GM23338 (cell line): ENCODE measurements at regions not wholly inside any gene's neighbourhood (a gene's known extent, or its start where the extent isn't known, plus 50 kb on each side); places are given as distances from the start of the nearest gene placed in this dataset.

Experiments used
- ATAC-seq: fragments of 200-7000 bp; cut with Tn5 transposase; 3 replicates; pipeline ENCODE4 v1.9.1; 2020
- DNase-seq: peaks from one replicate; pipeline ENCODE4 v3.0.0-alpha.2; 2015; ENCODE audit warnings: low spot score
- H2AFZ ChIP-seq: fragments of 200-600 bp; sonication (generic); 2 replicates; pipeline ENCODE4 v1.8.0; 2016; ENCODE audit warnings: antibody characterized with exemption, mild to moderate bottlenecking, moderate library complexity
- H3F3A ChIP-seq: fragments of 200-600 bp; sonication (generic); replicated peaks from 2 replicates; pipeline ENCODE4 v1.8.0; 2017; ENCODE audit warnings: antibody characterized with exemption, mixed run types, low read depth
- H3K27ac ChIP-seq: fragments of 200-600 bp; sonication (generic); 2 replicates; pipeline ENCODE4 v1.6.1; 2016; ENCODE audit warnings: low read depth
- H3K27me3 ChIP-seq: fragments of 200-600 bp; sonication (generic); 2 replicates; pipeline ENCODE4 v1.8.0; 2016; ENCODE audit warnings: mild to moderate bottlenecking, mixed run types, moderate library complexity; ENCODE audit not compliant: insufficient read depth
- H3K36me3 ChIP-seq: fragments of 200-600 bp; sonication (generic); 2 replicates; pipeline ENCODE4 v1.8.0; 2016; ENCODE audit warnings: mild to moderate bottlenecking; ENCODE audit not compliant: insufficient read depth
- H3K4me1 ChIP-seq: fragments of 200-600 bp; sonication (generic); 2 replicates; pipeline ENCODE4 v1.8.0; 2016; ENCODE audit warnings: mild to moderate bottlenecking, moderate library complexity; ENCODE audit not compliant: insufficient read depth
- H3K4me2 ChIP-seq: fragments of 200-600 bp; sonication (generic); 2 replicates; pipeline ENCODE4 v1.7.1; 2017; ENCODE audit warnings: mixed run types
- H3K4me3 ChIP-seq: fragments of 200-600 bp; sonication (generic); 2 replicates; pipeline ENCODE4 v1.6.1; 2016; ENCODE audit warnings: mixed run types
- H3K79me2 ChIP-seq: fragments of 200-600 bp; sonication (generic); replicated peaks from 2 replicates; pipeline ENCODE4 v1.8.0; 2017; ENCODE audit warnings: mild to moderate bottlenecking; ENCODE audit not compliant: insufficient read depth
- H3K9me2 ChIP-seq: fragments of 200-600 bp; sonication (generic); 2 replicates; pipeline ENCODE4 v1.8.0; 2017; ENCODE audit not compliant: insufficient read depth
- H4K20me1 ChIP-seq: fragments of 200-600 bp; sonication (generic); replicated peaks from 2 replicates; pipeline ENCODE4 v1.8.0; 2017; ENCODE audit warnings: mild to moderate bottlenecking; ENCODE audit not compliant: insufficient read depth
- H3K27ac Mint-ChIP-seq: 2 replicates; pipeline ENCODE4 v1.8.0; 2020; ENCODE audit warnings: inconsistent platforms, mild to moderate bottlenecking, moderate library complexity, mixed read lengths
- H3K27me3 Mint-ChIP-seq: 3 replicates; pipeline ENCODE4 v1.8.0; 2022; ENCODE audit warnings: low read depth, mild to moderate bottlenecking, moderate library complexity, mixed read lengths, inconsistent platforms; ENCODE audit not compliant: insufficient read depth, poor library complexity
- H3K36me3 Mint-ChIP-seq: 3 replicates; pipeline ENCODE4 v1.8.0; 2021; ENCODE audit warnings: low read depth, mild to moderate bottlenecking, inconsistent platforms, moderate library complexity, mixed read lengths
- H3K4me1 Mint-ChIP-seq: 3 replicates; pipeline ENCODE4 v1.8.0; 2020; ENCODE audit warnings: mild to moderate bottlenecking, inconsistent platforms, mixed read lengths
- H3K4me3 Mint-ChIP-seq: 3 replicates; pipeline ENCODE4 v1.8.0; 2021; ENCODE audit warnings: moderate library complexity, mild to moderate bottlenecking, inconsistent platforms, mixed read lengths
- H3K9me3 Mint-ChIP-seq: 3 replicates; pipeline ENCODE4 v1.8.0; 2020; ENCODE audit warnings: moderate library complexity, mild to moderate bottlenecking, inconsistent platforms, mixed read lengths
- CREB1 ChIP-seq: fragments of 250-450 bp; sonication (Bioruptor Pico); IDR thresholded peaks from 2 replicates; pipeline ENCODE4 v1.5.0; 2020; ENCODE audit warnings: low read depth, mild to moderate bottlenecking, moderate library complexity
- EZH2 ChIP-seq: fragments of 200-600 bp; sonication (generic); IDR thresholded peaks from one replicate; pipeline ENCODE4 v1.8.0; 2017; ENCODE audit warnings: antibody characterized with exemption, mild to moderate bottlenecking, low read depth; ENCODE audit not compliant: unreplicated experiment
- EZH2phosphoT487 ChIP-seq: fragments of 200-600 bp; sonication (generic); IDR thresholded peaks from one replicate; pipeline ENCODE4 v1.8.1; 2018; ENCODE audit warnings: antibody characterized with exemption; ENCODE audit not compliant: unreplicated experiment
- JUNB ChIP-seq: IDR thresholded peaks from one replicate; pipeline ENCODE4 v1.6.1; 2016; ENCODE audit warnings: antibody characterized with exemption; ENCODE audit not compliant: unreplicated experiment
- NANOG ChIP-seq: IDR thresholded peaks from 2 replicates; pipeline ENCODE4 v1.6.1; 2016; ENCODE audit warnings: antibody characterized with exemption, borderline replicate concordance
- POLR2AphosphoS5 ChIP-seq: IDR thresholded peaks from 2 replicates; pipeline ENCODE4 v1.6.1; 2016; ENCODE audit warnings: antibody characterized with exemption, low read depth
- STAT1 ChIP-seq: IDR thresholded peaks from one replicate; pipeline ENCODE4 v1.6.1; 2016; ENCODE audit warnings: antibody characterized with exemption; ENCODE audit not compliant: unreplicated experiment
- ZNF114 ChIP-seq: fragments of 250-450 bp; sonication (Bioruptor Pico); IDR thresholded peaks from 2 replicates; pipeline ENCODE4 v1.5.0; 2020; ENCODE audit warnings: mild to moderate bottlenecking, moderate library complexity
- ZNF331 ChIP-seq: fragments of 250-450 bp; sonication (Bioruptor Pico); IDR thresholded peaks from 2 replicates; pipeline ENCODE4 v1.5.0; 2020; ENCODE audit warnings: low read depth, mild to moderate bottlenecking, moderate library complexity
- TF ChIP-seq, protein P1 (sequence below), 2 experiments: fragments of 200-600 bp in 1 of 2; sonication (generic) in 1 of 2; conservative IDR thresholded peaks; 2 replicates each; pipeline versions ENCODE4 v1.5.1 to v1.6.1; 2016 to 2017; ENCODE audit warnings: antibody characterized with exemption in 2 of 2, low read depth in 2 of 2, mild to moderate bottlenecking in 2 of 2, moderate library complexity in 1 of 2
- TF ChIP-seq, protein P2 (sequence below): IDR thresholded peaks from 2 replicates; pipeline ENCODE4 v1.6.1; 2016; ENCODE audit warnings: antibody characterized with exemption
- TF ChIP-seq, protein P3 (sequence below): IDR thresholded peaks from one replicate; pipeline ENCODE4 v1.6.1; 2018; ENCODE audit warnings: antibody characterized with exemption; ENCODE audit not compliant: unreplicated experiment
- TF ChIP-seq, protein P4 (sequence below): fragments of 250-450 bp; sonication (Bioruptor Pico); IDR thresholded peaks from 2 replicates; pipeline ENCODE4 v1.5.0; 2020; ENCODE audit warnings: mild to moderate bottlenecking, moderate library complexity

DNA sequence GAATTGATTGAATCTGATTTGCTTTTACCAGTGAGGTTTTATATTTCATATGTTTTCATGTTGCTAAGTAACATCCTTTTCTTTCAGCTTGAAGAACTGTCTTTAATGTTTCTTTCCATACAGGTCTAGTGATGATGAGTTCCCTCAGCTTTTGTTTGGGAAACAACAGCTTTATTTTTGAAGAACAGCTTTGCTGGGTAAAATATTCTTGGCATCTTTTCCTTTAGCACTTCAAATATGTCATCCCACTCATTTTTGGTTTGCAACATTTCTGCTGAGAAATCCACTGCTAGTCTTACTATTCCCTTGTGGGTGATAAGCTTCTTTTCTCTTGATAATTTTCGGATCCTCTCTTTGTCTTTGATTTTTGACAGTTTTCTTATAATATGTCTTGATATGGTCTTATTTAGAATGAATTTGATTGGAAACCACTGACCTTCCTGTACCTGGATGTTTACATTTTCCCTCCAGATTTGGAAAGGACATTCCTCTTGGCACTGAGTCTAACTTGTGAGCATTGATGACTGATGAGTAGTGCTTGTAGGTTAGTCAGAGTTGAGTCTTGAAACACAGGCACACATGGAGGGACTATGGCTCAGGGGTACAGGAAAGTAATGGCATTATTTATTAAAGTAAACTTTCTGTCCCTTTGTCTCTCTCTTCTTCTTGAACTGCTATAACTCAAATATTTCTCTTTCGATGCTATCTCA, 220.3 kb downstream of the SPATA31D1 start:
- Histone ChIP-seq H3K79me2 (no peaks in the 10 kb centered on the region), H3K4me1 (no peaks in the 10 kb centered on the region), H3K4me2 (no peak overlapping the region), H3K36me3 (no peaks in the 10 kb centered on the region), H3K27ac (no peak overlapping the region), H4K20me1 (no peaks in the 10 kb centered on the region), H3K27me3 (no peaks in the 10 kb centered on the region), H3K9me2 (no peaks in the 10 kb centered on the region), H2AFZ (no peak overlapping the region), H3F3A (no peaks in the 10 kb centered on the region), H3K4me3 (no peak overlapping the region)
- Mint-ChIP-seq H3K4me1 (peaks cover 2% of the 10 kb centered on the region; the same call in 2 of the 3 replicates), H3K9me3 (no peaks in the 10 kb centered on the region; the same call in 2 of the 3 replicates), H3K36me3 (no peaks in the 10 kb centered on the region), H3K27ac (no peak overlapping the region), H3K27me3 (peaks cover 2% of the 10 kb centered on the region), H3K4me3 (no peak overlapping the region)
- no peak for ATAC-seq
- TF ChIP-seq CREB1: no peak
- no peak for TF ChIP-seq NANOG
- no peak for TF ChIP-seq POLR2AphosphoS5
- TF ChIP-seq, protein P1, sequence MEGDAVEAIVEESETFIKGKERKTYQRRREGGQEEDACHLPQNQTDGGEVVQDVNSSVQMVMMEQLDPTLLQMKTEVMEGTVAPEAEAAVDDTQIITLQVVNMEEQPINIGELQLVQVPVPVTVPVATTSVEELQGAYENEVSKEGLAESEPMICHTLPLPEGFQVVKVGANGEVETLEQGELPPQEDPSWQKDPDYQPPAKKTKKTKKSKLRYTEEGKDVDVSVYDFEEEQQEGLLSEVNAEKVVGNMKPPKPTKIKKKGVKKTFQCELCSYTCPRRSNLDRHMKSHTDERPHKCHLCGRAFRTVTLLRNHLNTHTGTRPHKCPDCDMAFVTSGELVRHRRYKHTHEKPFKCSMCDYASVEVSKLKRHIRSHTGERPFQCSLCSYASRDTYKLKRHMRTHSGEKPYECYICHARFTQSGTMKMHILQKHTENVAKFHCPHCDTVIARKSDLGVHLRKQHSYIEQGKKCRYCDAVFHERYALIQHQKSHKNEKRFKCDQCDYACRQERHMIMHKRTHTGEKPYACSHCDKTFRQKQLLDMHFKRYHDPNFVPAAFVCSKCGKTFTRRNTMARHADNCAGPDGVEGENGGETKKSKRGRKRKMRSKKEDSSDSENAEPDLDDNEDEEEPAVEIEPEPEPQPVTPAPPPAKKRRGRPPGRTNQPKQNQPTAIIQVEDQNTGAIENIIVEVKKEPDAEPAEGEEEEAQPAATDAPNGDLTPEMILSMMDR (conservative IDR thresholded peaks at IDR 0.05; ENCODE audit: low read depth in 2 of 2): no peak
- TF ChIP-seq ZNF114: no peak
- TF ChIP-seq EZH2: no peak
- TF ChIP-seq, protein P2, sequence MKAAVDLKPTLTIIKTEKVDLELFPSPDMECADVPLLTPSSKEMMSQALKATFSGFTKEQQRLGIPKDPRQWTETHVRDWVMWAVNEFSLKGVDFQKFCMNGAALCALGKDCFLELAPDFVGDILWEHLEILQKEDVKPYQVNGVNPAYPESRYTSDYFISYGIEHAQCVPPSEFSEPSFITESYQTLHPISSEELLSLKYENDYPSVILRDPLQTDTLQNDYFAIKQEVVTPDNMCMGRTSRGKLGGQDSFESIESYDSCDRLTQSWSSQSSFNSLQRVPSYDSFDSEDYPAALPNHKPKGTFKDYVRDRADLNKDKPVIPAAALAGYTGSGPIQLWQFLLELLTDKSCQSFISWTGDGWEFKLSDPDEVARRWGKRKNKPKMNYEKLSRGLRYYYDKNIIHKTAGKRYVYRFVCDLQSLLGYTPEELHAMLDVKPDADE: no peak
- no peak for TF ChIP-seq EZH2phosphoT487
- no peak for TF ChIP-seq ZNF331 (CRISPR knock-in tag)
- no peak for TF ChIP-seq JUNB
- TF ChIP-seq, protein P3, sequence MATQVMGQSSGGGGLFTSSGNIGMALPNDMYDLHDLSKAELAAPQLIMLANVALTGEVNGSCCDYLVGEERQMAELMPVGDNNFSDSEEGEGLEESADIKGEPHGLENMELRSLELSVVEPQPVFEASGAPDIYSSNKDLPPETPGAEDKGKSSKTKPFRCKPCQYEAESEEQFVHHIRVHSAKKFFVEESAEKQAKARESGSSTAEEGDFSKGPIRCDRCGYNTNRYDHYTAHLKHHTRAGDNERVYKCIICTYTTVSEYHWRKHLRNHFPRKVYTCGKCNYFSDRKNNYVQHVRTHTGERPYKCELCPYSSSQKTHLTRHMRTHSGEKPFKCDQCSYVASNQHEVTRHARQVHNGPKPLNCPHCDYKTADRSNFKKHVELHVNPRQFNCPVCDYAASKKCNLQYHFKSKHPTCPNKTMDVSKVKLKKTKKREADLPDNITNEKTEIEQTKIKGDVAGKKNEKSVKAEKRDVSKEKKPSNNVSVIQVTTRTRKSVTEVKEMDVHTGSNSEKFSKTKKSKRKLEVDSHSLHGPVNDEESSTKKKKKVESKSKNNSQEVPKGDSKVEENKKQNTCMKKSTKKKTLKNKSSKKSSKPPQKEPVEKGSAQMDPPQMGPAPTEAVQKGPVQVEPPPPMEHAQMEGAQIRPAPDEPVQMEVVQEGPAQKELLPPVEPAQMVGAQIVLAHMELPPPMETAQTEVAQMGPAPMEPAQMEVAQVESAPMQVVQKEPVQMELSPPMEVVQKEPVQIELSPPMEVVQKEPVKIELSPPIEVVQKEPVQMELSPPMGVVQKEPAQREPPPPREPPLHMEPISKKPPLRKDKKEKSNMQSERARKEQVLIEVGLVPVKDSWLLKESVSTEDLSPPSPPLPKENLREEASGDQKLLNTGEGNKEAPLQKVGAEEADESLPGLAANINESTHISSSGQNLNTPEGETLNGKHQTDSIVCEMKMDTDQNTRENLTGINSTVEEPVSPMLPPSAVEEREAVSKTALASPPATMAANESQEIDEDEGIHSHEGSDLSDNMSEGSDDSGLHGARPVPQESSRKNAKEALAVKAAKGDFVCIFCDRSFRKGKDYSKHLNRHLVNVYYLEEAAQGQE: no peak
- TF ChIP-seq, protein P4, sequence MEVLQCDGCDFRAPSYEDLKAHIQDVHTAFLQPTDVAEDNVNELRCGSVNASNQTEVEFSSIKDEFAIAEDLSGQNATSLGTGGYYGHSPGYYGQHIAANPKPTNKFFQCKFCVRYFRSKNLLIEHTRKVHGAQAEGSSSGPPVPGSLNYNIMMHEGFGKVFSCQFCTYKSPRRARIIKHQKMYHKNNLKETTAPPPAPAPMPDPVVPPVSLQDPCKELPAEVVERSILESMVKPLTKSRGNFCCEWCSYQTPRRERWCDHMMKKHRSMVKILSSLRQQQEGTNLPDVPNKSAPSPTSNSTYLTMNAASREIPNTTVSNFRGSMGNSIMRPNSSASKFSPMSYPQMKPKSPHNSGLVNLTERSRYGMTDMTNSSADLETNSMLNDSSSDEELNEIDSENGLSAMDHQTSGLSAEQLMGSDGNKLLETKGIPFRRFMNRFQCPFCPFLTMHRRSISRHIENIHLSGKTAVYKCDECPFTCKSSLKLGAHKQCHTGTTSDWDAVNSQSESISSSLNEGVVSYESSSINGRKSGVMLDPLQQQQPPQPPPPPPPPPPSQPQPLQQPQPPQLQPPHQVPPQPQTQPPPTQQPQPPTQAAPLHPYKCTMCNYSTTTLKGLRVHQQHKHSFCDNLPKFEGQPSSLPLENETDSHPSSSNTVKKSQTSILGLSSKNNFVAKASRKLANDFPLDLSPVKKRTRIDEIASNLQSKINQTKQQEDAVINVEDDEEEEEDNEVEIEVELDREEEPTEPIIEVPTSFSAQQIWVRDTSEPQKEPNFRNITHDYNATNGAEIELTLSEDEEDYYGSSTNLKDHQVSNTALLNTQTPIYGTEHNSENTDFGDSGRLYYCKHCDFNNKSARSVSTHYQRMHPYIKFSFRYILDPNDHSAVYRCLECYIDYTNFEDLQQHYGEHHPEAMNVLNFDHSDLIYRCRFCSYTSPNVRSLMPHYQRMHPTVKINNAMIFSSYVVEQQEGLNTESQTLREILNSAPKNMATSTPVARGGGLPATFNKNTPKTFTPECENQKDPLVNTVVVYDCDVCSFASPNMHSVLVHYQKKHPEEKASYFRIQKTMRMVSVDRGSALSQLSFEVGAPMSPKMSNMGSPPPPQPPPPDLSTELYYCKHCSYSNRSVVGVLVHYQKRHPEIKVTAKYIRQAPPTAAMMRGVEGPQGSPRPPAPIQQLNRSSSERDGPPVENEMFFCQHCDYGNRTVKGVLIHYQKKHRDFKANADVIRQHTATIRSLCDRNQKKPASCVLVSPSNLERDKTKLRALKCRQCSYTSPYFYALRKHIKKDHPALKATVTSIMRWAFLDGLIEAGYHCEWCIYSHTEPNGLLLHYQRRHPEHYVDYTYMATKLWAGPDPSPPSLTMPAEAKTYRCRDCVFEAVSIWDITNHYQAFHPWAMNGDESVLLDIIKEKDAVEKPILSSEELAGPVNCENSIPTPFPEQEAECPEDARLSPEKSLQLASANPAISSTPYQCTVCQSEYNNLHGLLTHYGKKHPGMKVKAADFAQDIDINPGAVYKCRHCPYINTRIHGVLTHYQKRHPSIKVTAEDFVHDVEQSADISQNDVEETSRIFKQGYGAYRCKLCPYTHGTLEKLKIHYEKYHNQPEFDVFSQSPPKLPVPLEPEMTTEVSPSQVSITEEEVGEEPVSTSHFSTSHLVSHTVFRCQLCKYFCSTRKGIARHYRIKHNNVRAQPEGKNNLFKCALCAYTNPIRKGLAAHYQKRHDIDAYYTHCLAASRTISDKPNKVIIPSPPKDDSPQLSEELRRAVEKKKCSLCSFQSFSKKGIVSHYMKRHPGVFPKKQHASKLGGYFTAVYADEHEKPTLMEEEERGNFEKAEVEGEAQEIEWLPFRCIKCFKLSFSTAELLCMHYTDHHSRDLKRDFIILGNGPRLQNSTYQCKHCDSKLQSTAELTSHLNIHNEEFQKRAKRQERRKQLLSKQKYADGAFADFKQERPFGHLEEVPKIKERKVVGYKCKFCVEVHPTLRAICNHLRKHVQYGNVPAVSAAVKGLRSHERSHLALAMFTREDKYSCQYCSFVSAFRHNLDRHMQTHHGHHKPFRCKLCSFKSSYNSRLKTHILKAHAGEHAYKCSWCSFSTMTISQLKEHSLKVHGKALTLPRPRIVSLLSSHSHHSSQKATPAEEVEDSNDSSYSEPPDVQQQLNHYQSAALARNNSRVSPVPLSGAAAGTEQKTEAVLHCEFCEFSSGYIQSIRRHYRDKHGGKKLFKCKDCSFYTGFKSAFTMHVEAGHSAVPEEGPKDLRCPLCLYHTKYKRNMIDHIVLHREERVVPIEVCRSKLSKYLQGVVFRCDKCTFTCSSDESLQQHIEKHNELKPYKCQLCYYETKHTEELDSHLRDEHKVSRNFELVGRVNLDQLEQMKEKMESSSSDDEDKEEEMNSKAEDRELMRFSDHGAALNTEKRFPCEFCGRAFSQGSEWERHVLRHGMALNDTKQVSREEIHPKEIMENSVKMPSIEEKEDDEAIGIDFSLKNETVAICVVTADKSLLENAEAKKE (CRISPR knock-in tag): no peak
- no peak for TF ChIP-seq STAT1
- no peak for DNase-seq
